ENCODE measurements at regions not wholly inside any gene's neighbourhood (a gene's known extent, or its start where the extent isn't known, plus 50 kb on each side); places are given as distances from the start of the nearest gene placed in this dataset.

DNA sequence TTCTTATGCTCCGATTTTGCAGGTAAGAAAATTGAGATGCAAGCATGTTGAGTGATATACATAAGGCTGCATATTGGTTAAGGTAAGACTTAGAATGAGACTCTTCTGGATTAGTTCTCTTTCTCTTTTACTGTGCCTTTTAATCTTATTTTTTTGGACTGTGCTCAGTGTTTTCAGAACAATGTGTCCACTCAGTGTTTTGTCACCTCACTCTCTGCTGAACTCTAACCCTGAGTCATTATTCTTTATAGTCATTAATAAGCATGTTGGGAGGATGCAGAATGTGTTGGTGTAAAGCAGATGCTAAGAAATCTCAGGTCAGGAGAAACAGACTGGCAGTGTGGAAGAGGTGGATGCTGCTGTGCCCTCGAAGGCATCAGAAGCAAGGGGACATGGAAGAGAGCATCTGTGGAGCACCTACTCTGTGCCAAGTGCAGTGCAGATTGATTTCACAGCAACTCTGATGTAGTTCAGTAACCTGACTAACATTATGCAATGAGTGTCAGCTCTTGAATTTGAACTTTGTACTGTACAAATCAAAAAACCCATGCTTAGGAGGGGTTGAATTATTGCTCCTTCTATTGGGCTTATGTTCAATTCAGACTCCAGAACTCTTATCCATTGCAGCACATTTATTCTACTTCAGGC lies 80.7 kb upstream of the LARGE1 start:
- TF ChIP-seq, protein P1, sequence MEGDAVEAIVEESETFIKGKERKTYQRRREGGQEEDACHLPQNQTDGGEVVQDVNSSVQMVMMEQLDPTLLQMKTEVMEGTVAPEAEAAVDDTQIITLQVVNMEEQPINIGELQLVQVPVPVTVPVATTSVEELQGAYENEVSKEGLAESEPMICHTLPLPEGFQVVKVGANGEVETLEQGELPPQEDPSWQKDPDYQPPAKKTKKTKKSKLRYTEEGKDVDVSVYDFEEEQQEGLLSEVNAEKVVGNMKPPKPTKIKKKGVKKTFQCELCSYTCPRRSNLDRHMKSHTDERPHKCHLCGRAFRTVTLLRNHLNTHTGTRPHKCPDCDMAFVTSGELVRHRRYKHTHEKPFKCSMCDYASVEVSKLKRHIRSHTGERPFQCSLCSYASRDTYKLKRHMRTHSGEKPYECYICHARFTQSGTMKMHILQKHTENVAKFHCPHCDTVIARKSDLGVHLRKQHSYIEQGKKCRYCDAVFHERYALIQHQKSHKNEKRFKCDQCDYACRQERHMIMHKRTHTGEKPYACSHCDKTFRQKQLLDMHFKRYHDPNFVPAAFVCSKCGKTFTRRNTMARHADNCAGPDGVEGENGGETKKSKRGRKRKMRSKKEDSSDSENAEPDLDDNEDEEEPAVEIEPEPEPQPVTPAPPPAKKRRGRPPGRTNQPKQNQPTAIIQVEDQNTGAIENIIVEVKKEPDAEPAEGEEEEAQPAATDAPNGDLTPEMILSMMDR (IDR thresholded peaks at IDR 0.05) = no peak
- TF ChIP-seq POLR2A (IDR thresholded peaks at IDR 0.05) = no peak
- no peak for TF ChIP-seq POLR2AphosphoS5 (IDR thresholded peaks at IDR 0.05)
- no peak for TF ChIP-seq EP300 (IDR thresholded peaks at IDR 0.05)

Measured in stomach (tissue), 4 donors.